DMS 273 (cell line): ENCODE measurements at regions not wholly inside any gene's neighbourhood (a gene's known extent, or its start where the extent isn't known, plus 50 kb on each side); places are given as distances from the start of the nearest gene placed in this dataset.

Experiments
- DNase-seq: peaks from one replicate; lab custom pipeline; 2025; ENCODE audit not compliant: unreplicated experiment; lab: John Stamatoyannopoulos, UW

GRCh38 chr12:62130834-62131552, 129.2 kb upstream of the USP15 start:
- no peak for DNase-seq

GRCh38 chr12:62133440-62133839, 126.8 kb upstream of the USP15 start:
- DNase-seq, result no peak

GRCh38 chr12:62135553-62136200, 124.5 kb upstream of the USP15 start:
- DNase-seq, result no peak

DNA sequence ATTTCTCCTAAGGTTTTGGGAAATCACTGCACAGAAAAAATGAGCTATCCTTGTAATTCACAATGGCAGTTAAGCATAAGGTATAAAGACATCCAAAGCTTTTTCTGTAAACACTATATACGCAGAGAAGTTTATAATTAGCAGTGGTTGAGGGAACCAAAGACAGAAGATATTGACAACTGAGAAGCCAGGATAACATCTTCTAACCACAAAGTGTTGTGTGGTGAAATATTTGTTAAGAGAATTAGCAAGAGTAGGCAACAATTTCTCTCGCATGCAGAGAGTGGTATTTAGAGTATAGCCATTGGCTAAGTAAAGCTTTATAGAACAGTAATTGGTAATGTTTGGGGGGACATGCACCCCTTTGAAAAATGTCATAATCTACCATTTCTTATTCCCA, 123.7 kb upstream of the USP15 start:
- DNase-seq, result no peak

- no peak for DNase-seq
Measured at GRCh38 chr12:62138527-62138926, 121.7 kb upstream of the USP15 start.

DNA sequence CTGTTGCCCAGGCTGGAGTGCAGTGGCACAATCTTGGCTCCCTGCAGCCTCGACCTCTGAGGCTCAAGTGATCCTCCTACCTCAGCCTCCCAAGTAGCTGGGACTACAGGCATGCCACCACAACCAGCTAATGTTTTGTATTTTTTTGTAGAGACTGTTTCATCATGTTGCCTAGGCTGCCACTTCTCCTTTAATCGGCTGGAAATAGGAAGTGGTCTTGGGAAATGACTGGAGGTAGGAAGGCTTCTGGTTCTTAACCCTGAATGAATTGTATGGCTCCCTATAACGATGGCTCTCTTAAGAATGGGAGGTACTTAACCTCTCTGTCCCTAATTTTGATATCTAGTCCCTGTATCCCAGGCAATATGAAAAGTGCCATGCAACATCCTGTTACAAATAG, 113.9 kb upstream of the USP15 start:
- DNase-seq, result no peak

DNA sequence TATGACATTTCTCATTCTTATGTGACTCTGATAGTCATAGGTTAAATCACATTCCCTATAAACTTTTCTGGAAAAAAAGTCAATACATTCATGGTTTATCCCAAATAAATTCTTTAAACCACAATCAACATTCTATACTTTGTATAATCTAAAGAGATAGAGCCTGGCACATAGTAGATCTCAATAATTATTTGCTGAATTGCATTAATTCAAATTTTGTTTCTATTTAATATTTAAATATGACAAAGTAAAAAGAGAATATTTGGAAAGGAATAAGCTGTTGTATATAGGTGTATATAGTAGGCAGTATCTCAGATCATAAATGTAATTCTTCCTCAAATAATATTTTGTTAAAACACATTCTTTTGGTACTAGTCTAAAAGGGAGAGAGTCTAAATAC, 102.2 kb upstream of the USP15 start:
- no peak for DNase-seq

GRCh38 chr12:62158461-62159360, 101.5 kb upstream of the USP15 start:
- DNase-seq, result no peak

DNA sequence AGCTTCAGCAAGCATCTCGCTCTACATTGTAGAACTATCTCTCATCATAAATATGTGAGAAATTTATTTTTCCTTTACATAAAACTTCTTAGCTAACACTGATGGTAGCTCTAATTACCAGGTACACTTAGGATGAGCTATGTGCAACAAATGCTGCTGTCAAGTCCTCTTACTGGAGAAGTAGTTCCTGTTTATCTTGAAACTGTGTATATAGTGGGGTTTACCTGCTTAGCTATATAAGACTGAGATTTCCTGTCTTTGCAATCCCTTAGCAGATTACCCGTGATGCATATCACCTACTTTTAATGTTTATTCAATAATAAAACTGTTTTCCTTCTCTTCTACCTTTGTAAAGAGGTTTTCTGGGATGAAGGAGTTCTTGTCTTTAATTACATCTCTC, 98.0 kb upstream of the USP15 start:
- no peak for DNase-seq

DNA sequence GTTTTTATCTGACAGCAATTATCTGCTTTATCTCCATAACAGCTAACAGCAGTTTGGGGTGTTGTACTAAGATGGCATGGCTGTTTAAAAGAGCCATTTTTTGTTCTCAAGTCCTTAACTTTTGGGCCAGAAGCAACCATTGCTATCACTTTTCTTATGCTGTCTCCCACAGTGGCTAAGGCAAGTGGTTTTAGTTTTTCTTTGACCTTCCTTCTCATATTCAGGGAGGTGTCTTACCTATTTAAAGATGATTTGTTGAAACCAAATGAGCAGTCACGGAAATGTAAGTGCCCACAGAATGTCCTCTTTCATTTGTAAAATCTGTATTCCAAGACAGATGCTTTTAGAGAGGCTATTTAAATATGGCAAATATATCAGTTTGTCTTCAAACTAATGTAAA, 96.8 kb upstream of the USP15 start:
- no peak for DNase-seq

- DNase-seq, result no peak
Measured at GRCh38 chr12:62164036-62164435, 96.2 kb upstream of the USP15 start.

GRCh38 chr12:62166525-62166924, 93.7 kb upstream of the USP15 start:
- no peak for DNase-seq

DNA sequence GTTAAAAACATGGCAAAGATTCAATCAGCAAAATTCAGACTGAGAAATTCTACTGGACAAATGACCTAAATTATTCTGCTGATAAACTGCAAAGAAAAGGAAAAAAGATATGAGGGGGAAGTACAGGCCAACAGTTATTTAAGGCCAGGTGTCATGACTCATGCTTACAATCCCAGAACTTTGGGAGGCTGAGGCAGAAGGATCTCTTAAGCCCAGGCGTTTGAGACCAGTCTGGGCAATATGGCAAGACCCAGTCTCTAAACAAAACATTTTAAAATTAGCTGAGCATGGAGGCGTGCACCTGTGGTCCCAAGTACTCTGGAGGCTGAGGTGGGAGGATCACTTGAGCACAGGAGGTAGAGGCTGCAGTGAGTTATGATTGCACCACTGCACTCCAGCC, 91.8 kb upstream of the USP15 start:
- no peak for DNase-seq

DNA sequence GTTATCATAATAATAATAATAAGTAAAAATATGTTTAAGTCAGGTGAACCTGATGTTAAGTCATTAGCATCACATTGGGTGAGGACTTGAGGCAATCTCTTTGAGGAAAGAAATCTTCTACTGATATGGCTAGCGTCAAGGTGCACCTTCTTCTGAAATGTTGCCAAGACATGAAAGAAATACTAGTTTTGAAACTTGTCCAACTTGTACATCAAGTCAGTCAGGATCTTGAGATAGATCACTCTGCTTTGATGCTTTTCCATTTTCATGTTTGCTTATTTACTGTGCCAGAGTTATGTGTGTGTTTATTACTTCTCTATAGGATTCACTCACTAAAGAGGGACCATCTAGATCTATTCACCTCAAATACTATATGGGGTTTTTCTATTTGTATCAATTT, 90.0 kb upstream of the USP15 start:
- DNase-seq, result no peak

DNA sequence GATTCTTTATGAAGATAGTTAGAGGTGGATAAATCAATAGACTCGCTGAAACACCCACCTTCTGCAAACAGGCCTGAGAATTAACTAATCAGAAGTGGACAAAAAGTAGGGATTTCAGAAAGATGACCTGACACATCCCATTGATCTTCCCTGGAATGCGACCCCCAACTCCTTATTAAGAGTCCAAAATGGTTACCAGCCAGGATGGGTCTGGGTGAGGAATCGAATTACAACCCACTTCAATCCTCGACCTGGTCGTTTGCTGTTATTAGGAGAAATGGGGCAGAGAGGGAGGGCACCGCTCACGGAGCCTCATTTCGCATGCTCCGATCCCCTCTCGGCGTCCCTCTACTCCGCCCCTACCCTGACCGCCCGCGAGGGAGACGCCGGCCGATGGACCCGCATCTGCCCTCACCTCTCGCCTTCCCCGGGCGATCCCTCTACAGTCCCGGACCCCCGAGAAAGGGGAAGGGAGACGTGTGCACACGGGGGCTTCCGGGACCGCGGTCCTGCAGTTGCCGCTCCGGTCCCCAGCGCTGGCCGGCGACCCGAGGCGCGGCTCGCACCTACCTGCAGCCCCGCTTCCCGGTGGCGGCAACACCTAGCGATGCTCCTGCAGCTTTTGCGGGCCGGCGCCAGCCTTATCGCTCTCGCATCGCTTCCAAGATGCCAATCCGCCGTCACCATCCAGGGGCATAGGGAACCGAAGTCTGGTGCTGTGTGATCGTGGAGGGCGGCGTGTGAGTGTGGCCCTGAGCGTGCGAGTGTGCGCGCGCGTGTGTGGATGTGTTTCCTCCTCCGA, 69.3 kb upstream of the USP15 start:
- DNase-seq, result no peak

- no peak for DNase-seq
Measured at GRCh38 chr12:62191491-62192179, 68.6 kb upstream of the USP15 start.

DNA sequence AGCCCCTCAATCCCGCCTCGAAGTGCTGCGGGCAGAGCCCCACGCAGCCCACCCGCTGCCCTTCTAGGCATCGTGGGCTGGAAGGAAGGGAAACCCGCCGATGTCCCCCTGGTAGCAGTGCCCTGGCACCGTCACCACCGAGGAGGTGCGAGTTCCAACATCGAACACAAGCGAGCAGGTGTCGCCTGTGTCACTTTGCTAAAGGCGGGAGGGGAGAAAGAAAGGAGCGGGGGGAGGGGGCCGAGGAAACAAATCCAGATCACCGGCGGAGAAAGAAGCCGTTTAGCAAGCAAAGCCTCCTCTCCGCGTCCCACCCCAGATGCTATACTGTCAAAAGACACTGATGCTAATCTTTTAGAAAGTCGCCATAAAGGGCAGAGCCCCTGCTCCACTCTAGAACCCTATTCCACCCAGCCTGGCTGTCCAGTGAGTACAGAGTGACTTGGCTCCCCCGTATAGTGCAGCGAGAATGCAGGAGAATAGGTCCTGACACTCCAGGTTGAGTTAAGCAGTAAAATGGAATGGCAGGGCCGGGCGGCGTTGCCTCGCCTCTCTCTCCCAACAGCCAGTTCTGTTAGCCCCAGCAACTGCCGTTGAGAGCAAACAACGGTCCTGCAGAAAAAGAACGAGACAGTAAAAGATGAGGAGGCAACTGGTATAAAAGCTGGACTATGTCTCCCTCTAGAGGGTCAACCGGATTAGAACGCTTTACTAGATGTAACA, 67.9 kb upstream of the USP15 start:
- DNase-seq, result peak; percentile 80

DNA sequence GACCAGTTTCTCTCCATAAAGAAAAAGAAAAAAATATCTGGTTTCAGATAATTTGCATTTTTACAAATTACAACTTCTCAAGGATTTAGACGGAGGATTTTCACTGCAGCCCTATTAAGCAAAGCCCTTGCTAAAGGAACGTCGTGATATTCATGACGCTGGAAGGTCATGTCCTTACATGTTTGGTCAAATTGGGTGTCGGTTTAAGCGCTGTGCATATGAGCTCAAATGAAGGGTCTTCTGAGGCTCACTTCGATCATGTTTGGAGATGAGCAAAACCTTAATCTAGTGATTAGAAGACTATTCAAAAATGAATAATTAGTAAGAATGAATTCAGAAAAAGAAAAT, 67.3 kb upstream of the USP15 start:
- no peak for DNase-seq

- DNase-seq, result no peak
Measured at GRCh38 chr12:62194031-62194430, 66.2 kb upstream of the USP15 start.

- DNase-seq, result no peak
Measured at GRCh38 chr12:62194616-62195015, 65.6 kb upstream of the USP15 start.
